Stomach (tissue), 4 donors: ENCODE measurements at regions not wholly inside any gene's neighbourhood (a gene's known extent, or its start where the extent isn't known, plus 50 kb on each side); places are given as distances from the start of the nearest gene placed in this dataset.

Source experiments
- CTCF ChIP-seq, 7 experiments: fragments of 450-650 bp in 4 of 7; fragments of 200-600 bp in 3 of 7; sonication (generic) in 3 of 7; IDR thresholded peaks; one replicate each; pipeline ENCODE4 v1.5.1; 2016 to 2019; ENCODE audit warnings: antibody characterized with exemption in 7 of 7, control low read depth in 2 of 7, mild to moderate bottlenecking in 1 of 7
- EP300 ChIP-seq: sonication (generic); formaldehyde crosslinking; IDR thresholded peaks from one replicate; pipeline ENCODE4 v1.6.1; 2017; ENCODE audit warnings: antibody characterized with exemption
- POLR2A ChIP-seq, 4 donors: fragments of 450-650 bp; IDR thresholded peaks; one replicate each; pipeline ENCODE4 v1.6.1; 2016; ENCODE audit warnings: antibody characterized with exemption in 4 of 4, control low read depth in 2 of 4, mild to moderate bottlenecking in 1 of 4, moderate library complexity in 1 of 4

- no peak for TF ChIP-seq EP300
- TF ChIP-seq CTCF (IDR thresholded peaks at IDR 0.05): no peak
- TF ChIP-seq POLR2A (IDR thresholded peaks at IDR 0.05): no peak
These were observed 474.4 kb downstream of the CDH9 start for GRCh38 chr5:26563979-26564378.
